Keratinocyte (primary cell): ENCODE measurements at regions not wholly inside any gene's neighbourhood (a gene's known extent, or its start where the extent isn't known, plus 50 kb on each side); places are given as distances from the start of the nearest gene placed in this dataset.

ENCODE experiments used
- DNase-seq: peaks from one replicate; pipeline ENCODE4 v3.0.0-alpha.2; 2011; ENCODE audit warnings: low read depth, missing footprints, low spot score
- FAIRE-seq: peaks from 2 replicates; lab custom pipeline; 2011; peaks lifted over from hg19 to GRCh38; lab: Jason Lieb, UNC
- H2AFZ ChIP-seq: 2 replicates; pipeline ENCODE4 v1.6.0; 2012; ENCODE audit warnings: low read length, control low read depth, inconsistent platforms; ENCODE audit not compliant: control insufficient read depth
- H3K27ac ChIP-seq: 2 replicates; pipeline ENCODE4 v1.5.1; 2011; ENCODE audit warnings: low read length; ENCODE audit not compliant: control insufficient read depth, insufficient read depth
- H3K27me3 ChIP-seq: 3 replicates; pipeline ENCODE4 v1.6.0; 2011; ENCODE audit warnings: low read length; ENCODE audit not compliant: control insufficient read depth, insufficient read depth; ENCODE audit errors: extremely low read depth
- H3K36me3 ChIP-seq, 2 experiments: 2 replicates in 1 of 2; 3 replicates in 1 of 2; pipeline ENCODE4 v1.5.1; 2011; ENCODE audit warnings: low read length in 2 of 2, mild to moderate bottlenecking in 1 of 2; ENCODE audit not compliant: control insufficient read depth in 2 of 2, insufficient read depth in 2 of 2; ENCODE audit errors: extremely low read depth in 1 of 2
- H3K4me1 ChIP-seq: 3 replicates; pipeline ENCODE4 v1.5.1; 2011; ENCODE audit warnings: low read length; ENCODE audit not compliant: control insufficient read depth, insufficient read depth; ENCODE audit errors: extremely low read depth
- H3K4me2 ChIP-seq: 3 replicates; pipeline ENCODE4 v1.6.0; 2011; ENCODE audit warnings: low read depth, low read length; ENCODE audit not compliant: control insufficient read depth, insufficient read depth; ENCODE audit errors: extremely low read depth
- H3K4me3 ChIP-seq, 3 experiments: fragments of 200-600 bp in 1 of 3; sonication (generic) in 1 of 3; 2 replicates in 2 of 3; 3 replicates in 1 of 3; pipeline ENCODE4 v1.5.1; 2011 to 2016; ENCODE audit warnings: low read length in 3 of 3, mild to moderate bottlenecking in 3 of 3, control low read depth in 2 of 3, inconsistent platforms in 1 of 3, low read depth in 1 of 3, mixed read lengths in 1 of 3, mixed run types in 1 of 3, moderate library complexity in 1 of 3; ENCODE audit not compliant: control insufficient read depth in 2 of 3, insufficient read depth in 2 of 3; ENCODE audit errors: extremely low read depth in 1 of 3
- H3K79me2 ChIP-seq: 2 replicates; pipeline ENCODE4 v1.6.0; 2012; ENCODE audit warnings: low read length; ENCODE audit not compliant: control insufficient read depth, insufficient read depth
- H3K9ac ChIP-seq: 3 replicates; pipeline ENCODE4 v1.6.0; 2011; ENCODE audit warnings: low read length; ENCODE audit not compliant: control insufficient read depth, insufficient read depth; ENCODE audit errors: extremely low read depth
- H3K9me1 ChIP-seq: 3 replicates; pipeline ENCODE4 v1.6.0; 2011; ENCODE audit warnings: low read length; ENCODE audit not compliant: control insufficient read depth, insufficient read depth; ENCODE audit errors: extremely low read depth
- H3K9me3 ChIP-seq: 2 replicates; pipeline ENCODE4 v1.5.1; 2012; ENCODE audit warnings: low read depth, low read length; ENCODE audit not compliant: control insufficient read depth
- H4K20me1 ChIP-seq: 3 replicates; pipeline ENCODE4 v1.6.0; 2011; ENCODE audit warnings: low read length; ENCODE audit not compliant: control insufficient read depth, insufficient read depth; ENCODE audit errors: extremely low read depth
- CTCF ChIP-seq, 3 experiments: IDR thresholded peaks in 1 of 3; conservative IDR thresholded peaks in 1 of 3; optimal IDR thresholded peaks in 1 of 3; 2 replicates in 2 of 3; 3 replicates in 1 of 3; pipeline versions ENCODE3 to v1.5.1; 2011; ENCODE audit warnings: low read length in 3 of 3, mild to moderate bottlenecking in 3 of 3, moderate library complexity in 2 of 3, control low read depth in 1 of 3, inconsistent platforms in 1 of 3; ENCODE audit not compliant: insufficient read depth in 2 of 3; ENCODE audit errors: extremely low read depth in 1 of 3
- EZH2 ChIP-seq: IDR thresholded peaks from one replicate; pipeline ENCODE4 v1.6.1; 2012; ENCODE audit warnings: inconsistent platforms, mild to moderate bottlenecking, low read length, moderate library complexity
- dilution Hi-C: fragments of 300-500 bp; cut with MboI; formaldehyde crosslinking; loops from one replicate; pipeline ENCODE4 v1.7.0; 2020; ENCODE audit warnings: low sequenced_read_pairs; ENCODE audit not compliant: extremely low pct_ligation_motif_present

DNA sequence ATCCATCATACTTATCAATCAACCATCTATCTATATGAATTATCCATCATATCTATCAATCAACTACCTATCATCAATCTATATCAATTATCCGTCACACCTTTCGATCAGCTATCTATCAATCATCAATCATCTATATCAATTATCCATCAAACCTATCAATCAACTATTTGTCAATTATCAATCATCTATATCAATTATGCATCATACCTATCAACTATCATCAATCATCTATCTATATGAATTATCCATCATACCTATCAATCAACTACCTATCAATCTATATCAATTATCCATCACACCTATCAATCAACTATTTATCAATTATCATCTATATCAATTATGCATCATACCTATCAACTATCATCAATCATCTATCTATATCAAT lies 70.6 kb upstream of the PPP2R3B start:
- H3K27me3 ChIP-seq: no peaks in the 10 kb centered on the region
- no peaks in the 10 kb centered on the region for H4K20me1 ChIP-seq
- no peak overlapping the region for H3K27ac ChIP-seq
- no peak for DNase-seq
- no peak overlapping the region for H3K4me3 ChIP-seq
- no peaks in the 10 kb centered on the region for H3K36me3 ChIP-seq
- TF ChIP-seq EZH2: no peak
- no peak for TF ChIP-seq CTCF (optimal IDR thresholded peaks at IDR 0.05 in 1 of 3, IDR thresholded peaks at IDR 0.05 in 1 of 3, conservative IDR thresholded peaks at IDR 0.05 in 1 of 3; ENCODE audit: extremely low read depth in 1 of 3, insufficient read depth in 2 of 3, low read length in 3 of 3)
- H3K9me3 ChIP-seq: peaks cover 16% of the 10 kb centered on the region
- no peak overlapping the region for H2AFZ ChIP-seq
- H3K4me2 ChIP-seq: no peak overlapping the region
- dilution Hi-C loops: no loop called here
- H3K9ac ChIP-seq: no peak overlapping the region
- no peak for FAIRE-seq
- H3K9me1 ChIP-seq: no peaks in the 10 kb centered on the region
- H3K4me1 ChIP-seq: no peaks in the 10 kb centered on the region
- no peaks in the 10 kb centered on the region for H3K79me2 ChIP-seq

DNA sequence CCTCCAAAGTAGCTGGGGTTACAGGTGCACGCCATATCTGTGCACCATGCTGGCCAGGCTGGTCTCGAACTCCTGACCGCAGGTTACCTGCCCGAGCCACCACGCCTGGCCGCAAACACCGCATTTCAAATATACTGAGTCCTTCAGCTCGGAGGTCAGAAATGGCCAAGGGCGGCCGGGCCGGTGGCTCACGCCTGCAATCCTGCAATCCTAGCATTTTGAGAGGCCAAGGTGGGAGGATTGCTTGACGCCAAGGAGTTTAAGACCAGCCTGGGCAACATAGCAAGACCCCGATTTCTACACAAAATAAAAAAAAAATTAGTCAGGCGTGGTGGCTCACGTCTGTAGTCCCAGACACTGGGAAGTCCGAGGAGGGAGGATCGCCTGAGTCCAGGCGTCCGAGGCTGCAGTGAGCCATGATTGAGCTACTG lies 71.9 kb upstream of the PPP2R3B start:
- H3K9me3 ChIP-seq: peaks cover 24% of the 10 kb centered on the region
- no peak overlapping the region for H3K4me3 ChIP-seq
- H3K4me2 ChIP-seq: no peak overlapping the region
- FAIRE-seq (no peak), DNase-seq (no peak)
- H3K79me2 ChIP-seq: no peaks in the 10 kb centered on the region
- H3K9me1 ChIP-seq: no peaks in the 10 kb centered on the region
- H3K36me3 ChIP-seq: no peaks in the 10 kb centered on the region
- no peak overlapping the region for H3K9ac ChIP-seq
- H3K27ac ChIP-seq: no peak overlapping the region
- TF ChIP-seq CTCF (optimal IDR thresholded peaks at IDR 0.05 in 1 of 3, IDR thresholded peaks at IDR 0.05 in 1 of 3, conservative IDR thresholded peaks at IDR 0.05 in 1 of 3; ENCODE audit: extremely low read depth in 1 of 3, insufficient read depth in 2 of 3, low read length in 3 of 3): no peak
- TF ChIP-seq EZH2: no peak
- H3K4me1 ChIP-seq: no peaks in the 10 kb centered on the region
- H2AFZ ChIP-seq: no peak overlapping the region
- dilution Hi-C loops: no loop called here
- no peaks in the 10 kb centered on the region for H4K20me1 ChIP-seq
- no peaks in the 10 kb centered on the region for H3K27me3 ChIP-seq
